NCI-H146 treated with DMSO at 0.1 percent for 48 hours (cell line): ENCODE measurements at regions not wholly inside any gene's neighbourhood (a gene's known extent, or its start where the extent isn't known, plus 50 kb on each side); places are given as distances from the start of the nearest gene placed in this dataset.
"Not testable (repeated sequence)": the region's sequence is repeated elsewhere in the genome, so short reads cannot be mapped to it uniquely, and the experiment has no call there.

Source experiments
- DNase-seq: peaks from one replicate; lab custom pipeline; 2025; ENCODE audit not compliant: unreplicated experiment; lab: John Stamatoyannopoulos, UW

GRCh38 chr14:84969501-84969900, 560.4 kb upstream of the FLRT2 start:
- DNase-seq = no peak

DNA sequence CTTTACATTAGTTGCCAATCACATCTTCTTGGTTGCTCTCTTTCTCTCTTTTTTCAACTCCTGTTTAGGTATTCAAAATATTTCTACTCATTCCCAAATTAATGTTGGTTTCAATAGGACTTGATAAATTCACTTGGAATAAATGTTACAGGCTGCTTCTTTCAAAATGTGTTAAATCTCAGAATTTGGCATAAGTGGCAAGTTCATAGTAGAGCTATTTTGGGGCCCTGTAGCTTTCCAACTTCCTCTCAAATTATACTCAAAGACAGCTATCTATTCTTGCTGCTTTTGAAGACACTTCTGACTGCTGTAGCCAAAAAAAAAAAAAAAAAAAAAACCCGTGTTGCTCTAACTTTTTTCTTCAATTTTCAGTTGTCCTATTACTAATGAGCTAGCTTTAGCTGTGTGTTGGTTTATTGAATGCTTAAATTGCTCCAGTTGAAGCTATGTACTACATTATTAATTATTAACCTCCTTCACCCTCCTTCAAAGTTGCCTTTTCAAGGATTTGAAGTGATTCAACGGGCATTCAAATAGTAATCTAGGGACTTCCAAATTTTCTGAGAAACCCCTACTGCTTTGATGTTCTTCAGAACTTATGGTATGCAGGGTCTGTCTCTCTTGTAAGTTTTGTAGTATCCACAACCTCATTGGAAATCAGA, 554.6 kb upstream of the FLRT2 start:
- no peak for DNase-seq

- DNase-seq = no peak
Observed at GRCh38 chr14:84976805-84977204, 553.1 kb upstream of the FLRT2 start.

DNA sequence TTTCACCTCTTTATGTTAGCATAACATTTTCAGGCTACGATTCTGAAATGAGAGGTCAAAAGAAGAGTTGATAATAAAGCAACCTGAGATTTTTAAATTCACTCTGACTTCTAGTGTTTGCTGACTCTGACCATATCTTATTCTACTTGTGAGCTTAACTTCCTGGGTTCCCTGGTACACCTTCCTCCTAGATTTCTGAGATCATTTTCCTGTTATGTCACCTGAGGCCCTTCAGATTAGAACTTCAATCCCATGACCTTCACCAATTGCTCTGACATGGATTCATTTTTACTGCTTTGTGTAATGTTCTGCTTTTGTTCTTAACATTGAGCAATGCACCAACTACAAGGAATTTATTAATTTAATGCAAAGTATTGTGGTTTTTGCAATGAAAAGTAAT, 542.9 kb upstream of the FLRT2 start:
- DNase-seq = no peak

- no peak for DNase-seq
Observed at GRCh38 chr14:84988357-84988756, 541.6 kb upstream of the FLRT2 start.

DNA sequence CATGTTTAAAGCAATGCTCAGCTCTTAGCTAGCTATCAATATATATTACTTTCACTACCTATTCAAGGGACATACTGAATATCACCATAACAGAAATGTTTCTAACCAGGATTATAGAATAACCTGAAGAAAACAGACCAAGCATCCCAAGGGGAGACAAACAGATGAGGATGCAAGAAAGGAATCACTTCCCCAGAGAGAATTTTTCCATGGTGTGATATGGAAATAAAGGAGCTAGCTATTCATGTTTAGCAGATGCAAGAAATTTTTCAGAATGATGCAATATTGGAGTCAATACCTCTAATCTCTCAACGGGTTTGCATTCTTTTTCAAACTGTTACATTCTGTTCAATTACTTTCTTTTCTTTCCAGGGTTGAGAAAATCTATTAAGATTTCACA, 538.9 kb upstream of the FLRT2 start:
- no peak for DNase-seq

GRCh38 chr14:84998216-84998615, 531.7 kb upstream of the FLRT2 start:
- no peak for DNase-seq

DNA sequence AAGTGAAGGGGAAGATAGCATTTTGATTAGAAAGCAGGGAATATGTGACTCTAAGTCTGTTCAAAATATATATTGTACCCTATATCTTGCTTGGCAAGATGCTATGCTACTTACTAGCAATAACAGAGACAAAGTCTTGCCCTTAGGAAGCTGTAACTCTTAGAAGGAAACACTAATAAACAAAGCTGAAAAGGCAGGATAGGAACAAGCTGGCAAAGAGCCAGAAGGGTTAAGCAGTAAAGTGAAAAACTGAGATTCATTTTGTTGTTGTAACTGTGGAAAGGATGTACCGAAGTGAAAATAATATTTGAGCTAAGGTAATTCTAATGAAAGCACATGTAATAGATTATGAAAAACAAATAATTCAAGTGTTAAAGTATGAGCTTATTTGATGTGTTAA, 527.1 kb upstream of the FLRT2 start:
- DNase-seq = no peak

DNA sequence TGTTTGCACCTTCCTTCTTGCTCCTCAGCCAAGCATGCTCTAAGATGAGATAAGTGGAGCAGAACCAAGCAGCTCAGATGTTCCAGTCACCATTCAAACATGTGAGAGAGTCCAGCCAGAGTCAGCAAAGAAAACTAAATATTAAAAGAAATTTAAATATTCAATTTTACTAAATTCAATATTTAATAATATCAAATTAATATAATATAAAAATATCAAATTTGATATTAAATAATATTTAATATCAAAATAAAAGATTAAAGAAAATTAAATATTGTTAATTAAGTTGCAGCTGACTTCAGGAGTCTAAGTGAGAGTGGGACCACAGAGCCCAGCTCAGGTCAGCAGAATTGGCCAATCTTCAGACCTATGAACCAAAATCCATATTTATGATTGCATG, 526.1 kb upstream of the FLRT2 start:
- DNase-seq = no peak

DNA sequence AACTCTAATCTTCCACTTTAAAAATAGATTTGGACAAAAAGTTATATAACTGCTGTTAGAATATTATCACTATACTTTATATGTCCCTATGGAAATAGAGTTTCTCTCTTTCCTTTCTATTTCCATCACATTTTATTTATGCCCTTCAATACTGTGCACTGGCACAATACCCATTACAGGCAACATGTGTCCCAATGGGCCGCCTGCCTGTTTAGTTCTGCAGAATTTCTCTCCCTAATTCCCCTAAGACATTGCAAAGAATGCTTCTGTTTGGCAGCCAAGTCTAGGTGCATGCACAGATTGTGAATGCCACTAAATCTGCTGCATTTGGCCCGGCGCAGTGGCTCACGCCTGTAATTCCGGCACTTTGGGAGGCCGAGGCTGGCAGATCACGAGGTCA, 520.4 kb upstream of the FLRT2 start:
- DNase-seq = no peak

GRCh38 chr14:85010186-85010585, 519.8 kb upstream of the FLRT2 start:
- DNase-seq = no peak

DNA sequence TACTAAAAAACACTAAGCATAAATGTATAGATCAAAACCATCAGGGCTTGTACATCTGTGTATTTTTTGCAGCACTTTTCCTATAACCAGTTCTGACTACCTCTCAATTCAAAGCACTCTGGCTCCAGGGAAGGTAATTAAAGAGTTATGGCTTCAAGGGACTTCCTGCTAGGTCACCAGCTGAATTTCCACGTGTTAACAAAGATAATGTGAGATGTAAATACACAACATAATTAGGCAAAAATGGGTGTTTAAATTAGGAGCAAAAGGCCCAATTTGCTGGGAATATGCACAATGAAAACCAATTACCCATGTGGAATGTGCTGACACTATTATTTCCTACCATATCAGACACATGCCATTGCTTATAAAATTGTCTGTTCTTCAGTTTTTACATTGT, 513.4 kb upstream of the FLRT2 start:
- DNase-seq = peak; percentile 78

GRCh38 chr14:85023866-85024265, 506.1 kb upstream of the FLRT2 start:
- not testable (repeated sequence) for DNase-seq

DNA sequence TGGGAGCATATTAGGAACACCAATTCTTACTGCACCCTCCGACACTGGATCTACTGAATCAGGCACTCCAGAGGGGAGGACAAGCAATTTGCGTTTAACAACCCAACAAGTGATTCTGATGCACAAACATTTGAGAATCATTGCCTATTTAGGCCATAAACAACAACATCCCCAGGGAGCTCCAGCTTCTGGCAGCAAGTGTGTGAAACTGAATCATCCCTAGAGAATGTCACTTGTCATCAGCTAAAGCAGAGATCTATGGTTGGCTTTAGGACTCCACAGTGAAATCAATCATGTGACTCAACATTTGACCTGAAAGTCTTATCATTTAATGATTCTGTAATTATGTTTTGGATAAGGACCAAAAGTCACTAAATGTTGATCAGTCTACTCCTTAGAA, 505.0 kb upstream of the FLRT2 start:
- DNase-seq = no peak

DNA sequence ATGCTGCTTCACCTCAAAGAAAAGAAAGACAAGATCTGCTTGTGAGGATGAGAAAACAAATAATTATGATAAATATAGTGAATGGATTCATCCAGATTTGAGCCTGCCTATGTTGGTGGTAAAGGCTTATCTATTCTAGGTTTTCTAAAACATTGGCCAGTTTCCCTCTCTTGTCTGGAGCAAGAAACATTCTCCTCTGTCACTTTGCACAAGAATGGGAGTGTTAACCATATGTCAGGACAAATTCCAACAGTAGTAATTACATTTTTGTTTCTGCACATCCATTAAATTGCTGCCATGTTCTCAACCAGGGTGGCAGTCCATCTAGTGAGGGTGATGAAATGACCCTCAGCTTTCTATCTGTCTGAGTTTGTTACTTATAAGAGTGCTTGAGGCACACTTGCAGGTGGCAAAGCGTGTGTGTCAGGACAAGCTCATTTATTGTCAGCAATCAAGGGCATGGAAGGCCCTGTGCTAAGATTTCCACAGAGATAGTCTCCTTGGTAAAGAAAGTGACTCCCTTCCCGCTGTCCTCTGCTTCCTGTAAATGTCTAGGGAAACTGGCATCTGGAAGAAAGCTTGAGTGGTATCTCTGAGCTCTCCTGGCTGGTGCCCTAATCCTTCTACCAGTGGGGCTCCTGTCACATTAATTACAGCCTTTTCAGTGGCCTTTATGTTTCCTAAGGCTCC, 502.1 kb upstream of the FLRT2 start:
- DNase-seq = no peak

- no peak for DNase-seq
Observed at GRCh38 chr14:85037411-85037810, 492.5 kb upstream of the FLRT2 start.

GRCh38 chr14:85038526-85039352, 491.2 kb upstream of the FLRT2 start:
- DNase-seq = no peak

DNA sequence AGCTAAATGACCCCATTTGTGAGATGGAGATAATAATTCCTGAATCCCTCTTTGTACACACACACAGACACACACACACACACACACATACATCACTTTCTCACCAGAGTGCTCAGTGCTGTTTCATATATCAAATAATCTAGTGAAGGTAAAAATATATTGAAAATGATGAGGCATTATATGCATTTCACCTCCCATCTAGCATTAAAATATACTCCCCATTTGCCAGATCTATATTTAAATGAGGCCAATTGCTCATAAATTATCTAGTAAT, 490.7 kb upstream of the FLRT2 start:
- no peak for DNase-seq

DNA sequence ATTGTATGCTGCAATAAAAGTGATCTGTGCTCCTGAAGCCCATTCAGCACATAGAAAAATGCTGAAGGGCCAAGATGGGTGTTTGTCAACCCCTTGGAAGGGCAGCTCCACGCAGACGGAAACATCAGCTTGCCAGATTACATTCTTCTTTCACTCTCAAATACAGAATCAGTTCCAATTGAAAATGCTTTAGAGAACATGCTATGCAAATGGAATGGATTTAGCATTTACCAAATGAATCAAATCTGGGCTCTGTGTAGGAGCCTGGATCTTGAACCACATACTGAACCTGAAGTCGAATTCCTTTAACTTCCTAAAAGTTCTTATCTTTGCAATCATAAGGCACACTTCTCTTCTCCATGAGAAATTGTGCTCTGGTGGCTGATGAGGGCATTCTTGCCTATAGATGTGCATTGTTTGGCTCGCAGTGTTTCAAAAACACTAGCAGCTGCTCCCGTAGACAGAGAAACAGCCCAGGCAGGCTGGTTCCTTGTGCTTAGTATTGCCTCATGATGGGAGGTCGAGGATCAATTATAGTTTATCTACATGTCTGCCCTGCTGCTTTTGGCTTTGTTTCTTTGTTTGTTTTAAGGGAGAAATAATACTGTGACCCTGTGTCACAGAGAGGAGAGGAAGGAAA, 489.8 kb upstream of the FLRT2 start:
- peak; percentile 18 for DNase-seq

GRCh38 chr14:85041618-85042017, 488.3 kb upstream of the FLRT2 start:
- DNase-seq = no peak

- no peak for DNase-seq
Observed at GRCh38 chr14:85042301-85042700, 487.6 kb upstream of the FLRT2 start.

DNA sequence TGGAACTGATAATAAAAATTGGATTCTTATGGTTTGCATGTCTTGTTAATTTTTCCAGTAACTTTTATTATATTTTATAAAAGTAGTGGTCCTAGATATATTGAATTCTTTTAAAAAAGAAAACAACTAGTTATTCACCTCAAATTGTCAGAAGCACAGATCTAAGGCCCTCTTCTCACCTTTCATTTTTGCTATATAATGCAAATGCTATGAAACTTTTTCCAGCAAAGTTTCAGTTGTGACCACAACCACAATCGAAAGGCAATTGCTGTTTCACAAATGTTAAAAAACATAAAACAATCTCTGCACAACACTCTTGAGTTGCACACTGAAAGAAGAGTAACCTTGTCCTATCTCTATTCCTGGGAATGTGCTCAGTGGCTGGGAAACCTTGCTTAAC, 479.8 kb upstream of the FLRT2 start:
- no peak for DNase-seq
